Left ventricle myocardium inferior (tissue), 1 donor: ENCODE measurements at regions not wholly inside any gene's neighbourhood (a gene's known extent, or its start where the extent isn't known, plus 50 kb on each side); places are given as distances from the start of the nearest gene placed in this dataset.

ENCODE experiments used
- DNase-seq: peaks from one replicate; pipeline ENCODE4 v3.0.0-alpha.2; 2020
- H3K27ac ChIP-seq: fragments of 200-600 bp; replicated peaks from 2 replicates; pipeline ENCODE4 v1.8.0; 2021
- H3K27me3 ChIP-seq: fragments of 200-600 bp; 2 replicates; pipeline ENCODE4 v1.8.0; 2021; ENCODE audit warnings: low read depth
- H3K36me3 ChIP-seq: fragments of 200-600 bp; 2 replicates; pipeline ENCODE4 v1.8.0; 2021
- H3K4me1 ChIP-seq: fragments of 200-600 bp; 2 replicates; pipeline ENCODE4 v1.8.0; 2021
- H3K4me3 ChIP-seq: fragments of 200-600 bp; 2 replicates; pipeline ENCODE4 v1.8.0; 2021; ENCODE audit warnings: mild to moderate bottlenecking, moderate library complexity
- H3K9me3 ChIP-seq: fragments of 200-600 bp; replicated peaks from 2 replicates; pipeline ENCODE4 v1.8.0; 2021
- intact Hi-C: fragments of 100-400 bp; cut with micrococcal nuclease; formaldehyde crosslinking; loops from one replicate; pipeline ENCODE4 v1.11.0; 2022
- TF ChIP-seq, protein P1 (sequence below): fragments of 200-600 bp; IDR thresholded peaks from 2 replicates; pipeline ENCODE4 v1.8.0; 2021; ENCODE audit warnings: antibody characterized with exemption, mild to moderate bottlenecking, borderline replicate concordance
- donor health status: DM: no; HTN: yes; CAD: no; lungs with severe emphysema.

DNA sequence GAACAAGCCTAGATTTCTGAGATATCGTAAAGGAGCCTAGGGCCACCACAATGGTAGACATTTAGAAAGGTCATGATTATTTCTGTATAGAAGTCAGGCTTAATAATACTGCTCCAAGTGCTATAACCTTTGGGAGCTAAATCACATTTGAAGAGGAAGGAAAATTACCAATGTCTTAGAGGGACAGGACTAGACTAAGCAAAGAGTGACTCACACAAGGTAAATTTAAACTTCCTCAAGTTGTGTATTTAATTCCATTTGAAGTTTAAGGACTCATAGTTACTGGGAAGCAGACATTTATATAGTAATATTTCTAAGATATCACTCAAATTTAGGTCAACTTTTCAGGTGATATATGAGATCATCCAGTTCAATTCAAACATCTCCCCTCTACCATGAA lies 227.6 kb upstream of the MME start:
- no peak for DNase-seq
- TF ChIP-seq, protein P1, sequence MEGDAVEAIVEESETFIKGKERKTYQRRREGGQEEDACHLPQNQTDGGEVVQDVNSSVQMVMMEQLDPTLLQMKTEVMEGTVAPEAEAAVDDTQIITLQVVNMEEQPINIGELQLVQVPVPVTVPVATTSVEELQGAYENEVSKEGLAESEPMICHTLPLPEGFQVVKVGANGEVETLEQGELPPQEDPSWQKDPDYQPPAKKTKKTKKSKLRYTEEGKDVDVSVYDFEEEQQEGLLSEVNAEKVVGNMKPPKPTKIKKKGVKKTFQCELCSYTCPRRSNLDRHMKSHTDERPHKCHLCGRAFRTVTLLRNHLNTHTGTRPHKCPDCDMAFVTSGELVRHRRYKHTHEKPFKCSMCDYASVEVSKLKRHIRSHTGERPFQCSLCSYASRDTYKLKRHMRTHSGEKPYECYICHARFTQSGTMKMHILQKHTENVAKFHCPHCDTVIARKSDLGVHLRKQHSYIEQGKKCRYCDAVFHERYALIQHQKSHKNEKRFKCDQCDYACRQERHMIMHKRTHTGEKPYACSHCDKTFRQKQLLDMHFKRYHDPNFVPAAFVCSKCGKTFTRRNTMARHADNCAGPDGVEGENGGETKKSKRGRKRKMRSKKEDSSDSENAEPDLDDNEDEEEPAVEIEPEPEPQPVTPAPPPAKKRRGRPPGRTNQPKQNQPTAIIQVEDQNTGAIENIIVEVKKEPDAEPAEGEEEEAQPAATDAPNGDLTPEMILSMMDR = no peak
- intact Hi-C loops = no loop called here
- H3K4me3 ChIP-seq = no peak overlapping the region
- H3K27me3 ChIP-seq = no peaks in the 10 kb centered on the region
- no peaks in the 10 kb centered on the region for H3K9me3 ChIP-seq
- no peaks in the 10 kb centered on the region for H3K4me1 ChIP-seq
- no peak overlapping the region for H3K27ac ChIP-seq
- no peaks in the 10 kb centered on the region for H3K36me3 ChIP-seq

DNA sequence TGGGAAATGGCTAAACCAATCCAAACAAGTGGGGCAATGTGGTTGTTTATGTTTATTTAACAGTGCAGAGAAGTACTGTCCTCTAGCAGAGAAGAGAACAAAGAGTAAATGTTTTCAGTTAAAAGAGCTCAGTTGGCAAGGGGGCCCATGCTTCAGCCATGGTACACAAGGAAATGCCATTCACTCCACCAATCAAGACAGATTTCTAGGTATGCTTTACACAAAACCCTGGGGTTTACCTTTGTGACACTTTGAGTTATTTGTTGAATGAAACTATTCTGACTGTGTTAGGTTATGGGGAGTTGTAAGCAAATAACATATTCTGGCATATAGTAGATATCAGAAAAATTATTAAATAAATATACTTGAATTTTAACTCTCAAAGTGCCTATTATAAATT lies 228.5 kb upstream of the MME start:
- Histone ChIP-seq H3K9me3 (no peaks in the 10 kb centered on the region), H3K36me3 (no peaks in the 10 kb centered on the region), H3K27me3 (no peaks in the 10 kb centered on the region), H3K4me1 (no peaks in the 10 kb centered on the region), H3K27ac (no peak overlapping the region), H3K4me3 (no peak overlapping the region)
- DNase-seq = no peak
- TF ChIP-seq, protein P1 = no peak
- intact Hi-C loops = no loop called here

DNA sequence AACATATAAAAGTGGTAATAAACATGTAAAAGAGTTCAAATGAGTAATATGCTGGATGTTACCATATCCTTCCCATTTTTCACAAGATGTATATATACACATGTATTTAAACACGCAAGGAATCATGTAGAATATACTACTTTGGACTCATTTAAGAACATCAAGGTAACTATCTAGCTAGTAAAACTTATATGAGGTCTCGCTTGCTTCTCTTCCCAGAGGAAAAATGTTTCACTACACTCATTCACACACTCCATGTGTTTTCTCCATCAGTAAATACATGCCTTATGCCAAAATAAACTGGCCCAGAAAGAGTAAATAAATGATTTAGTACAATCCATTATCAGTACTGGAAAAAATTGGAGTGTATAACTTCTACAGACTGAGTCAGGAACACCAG lies 229.2 kb upstream of the MME start:
- intact Hi-C loops = no loop called here
- TF ChIP-seq, protein P1 = no peak
- Histone ChIP-seq H3K27me3 (no peaks in the 10 kb centered on the region), H3K4me3 (no peak overlapping the region), H3K27ac (no peak overlapping the region), H3K9me3 (no peaks in the 10 kb centered on the region), H3K36me3 (no peaks in the 10 kb centered on the region), H3K4me1 (no peaks in the 10 kb centered on the region)
- DNase-seq = no peak

DNA sequence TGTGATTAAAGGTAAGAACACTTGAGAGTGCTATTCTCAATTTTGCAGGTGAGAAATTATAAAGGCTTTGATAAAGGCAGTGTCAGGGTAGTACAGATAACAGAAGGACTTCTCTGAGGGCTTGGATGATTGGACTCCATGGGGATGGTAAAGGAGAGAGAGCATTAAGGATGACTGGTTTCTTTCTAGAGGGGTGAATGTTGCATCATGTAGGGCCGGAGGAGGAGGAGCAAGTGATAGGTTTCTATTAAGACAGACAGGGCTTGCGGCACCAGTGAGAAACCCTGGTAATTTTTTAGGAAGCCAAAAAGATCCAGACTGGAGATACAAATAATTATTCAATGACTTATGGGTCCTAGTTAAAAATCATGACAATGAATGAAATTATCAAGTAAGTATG lies 230.7 kb upstream of the MME start:
- no peak overlapping the region for H3K27ac ChIP-seq
- DNase-seq = no peak
- intact Hi-C loops = no loop called here
- H3K9me3 ChIP-seq = no peaks in the 10 kb centered on the region
- H3K27me3 ChIP-seq = no peaks in the 10 kb centered on the region
- no peaks in the 10 kb centered on the region for H3K4me1 ChIP-seq
- TF ChIP-seq, protein P1 = no peak
- no peaks in the 10 kb centered on the region for H3K36me3 ChIP-seq
- H3K4me3 ChIP-seq = no peak overlapping the region

DNA sequence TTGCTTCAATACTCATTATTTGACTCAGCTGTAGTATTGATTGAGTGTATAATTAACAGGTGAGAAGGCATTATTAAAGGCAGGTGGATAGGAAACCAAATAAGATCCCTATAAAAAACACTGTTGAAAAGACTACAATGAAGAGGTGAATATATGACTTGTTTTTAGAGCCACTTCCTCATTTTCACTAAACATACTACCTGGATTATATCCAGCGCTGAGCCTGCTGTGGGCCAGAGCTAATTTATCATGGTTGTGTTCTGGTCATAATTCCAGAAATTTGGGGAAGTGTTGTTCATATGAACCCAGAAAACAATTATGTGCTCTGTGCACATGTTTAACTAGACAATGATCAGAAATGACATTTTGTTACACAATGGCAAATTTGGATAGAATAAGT lies 235.3 kb upstream of the MME start:
- no peak overlapping the region for H3K4me3 ChIP-seq
- no peaks in the 10 kb centered on the region for H3K27me3 ChIP-seq
- DNase-seq = no peak
- TF ChIP-seq, protein P1 = no peak
- H3K9me3 ChIP-seq = no peaks in the 10 kb centered on the region
- H3K4me1 ChIP-seq = no peaks in the 10 kb centered on the region
- intact Hi-C loops = no loop called here
- H3K36me3 ChIP-seq = no peaks in the 10 kb centered on the region
- no peak overlapping the region for H3K27ac ChIP-seq

DNA sequence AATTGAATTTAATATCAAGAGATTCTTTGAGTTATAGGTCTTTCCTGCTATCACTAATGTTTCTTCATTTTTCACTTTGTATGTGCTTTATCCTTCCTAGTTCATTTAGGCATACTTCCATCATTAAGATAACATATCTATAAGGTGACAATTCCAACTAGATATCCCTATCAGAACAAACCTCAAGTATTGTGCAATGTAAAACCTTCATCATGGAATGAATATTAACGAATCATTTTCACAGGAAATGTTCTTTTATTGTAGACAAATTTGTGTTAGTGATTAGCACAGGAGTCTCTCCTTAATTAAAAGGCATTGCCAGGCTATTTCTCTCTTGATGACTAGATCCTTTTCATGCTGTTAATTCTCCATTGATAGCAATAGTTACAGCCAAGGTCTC lies 236.5 kb upstream of the MME start:
- H3K4me1 ChIP-seq = no peaks in the 10 kb centered on the region
- intact Hi-C loops = no loop called here
- no peaks in the 10 kb centered on the region for H3K27me3 ChIP-seq
- TF ChIP-seq, protein P1 = no peak
- no peaks in the 10 kb centered on the region for H3K36me3 ChIP-seq
- DNase-seq = no peak
- H3K27ac ChIP-seq = no peak overlapping the region
- H3K9me3 ChIP-seq = no peaks in the 10 kb centered on the region
- H3K4me3 ChIP-seq = no peak overlapping the region
